Loucy (cell line): ENCODE measurements at regions not wholly inside any gene's neighbourhood (a gene's known extent, or its start where the extent isn't known, plus 50 kb on each side); places are given as distances from the start of the nearest gene placed in this dataset.

Source experiments
- H2AFZ ChIP-seq: fragments of 200-600 bp; sonication (generic); 2 replicates; pipeline ENCODE4 v1.6.0; 2016; ENCODE audit warnings: antibody characterized with exemption, mild to moderate bottlenecking, low read length, moderate library complexity
- H3F3A ChIP-seq: fragments of 200-600 bp; 2 replicates; pipeline ENCODE4 v1.6.0; 2016; ENCODE audit warnings: antibody characterized with exemption, low read depth, mild to moderate bottlenecking
- H3K27me3 ChIP-seq: fragments of 200-600 bp; sonication (generic); 2 replicates; pipeline ENCODE4 v1.6.1; 2014; ENCODE audit warnings: low read length, mild to moderate bottlenecking; ENCODE audit not compliant: insufficient read depth, poor library complexity, severe bottlenecking
- H3K36me3 ChIP-seq: fragments of 200-600 bp; sonication (generic); 2 replicates; pipeline ENCODE4 v1.6.1; 2016; ENCODE audit warnings: low read length; ENCODE audit not compliant: insufficient read depth
- H3K4me1 ChIP-seq: fragments of 200-600 bp; sonication (generic); 2 replicates; pipeline ENCODE4 v1.5.1; 2014; ENCODE audit warnings: low read length, mild to moderate bottlenecking; ENCODE audit not compliant: insufficient read depth, poor library complexity, severe bottlenecking
- H3K4me2 ChIP-seq: fragments of 200-600 bp; sonication (generic); 2 replicates; pipeline ENCODE4 v1.6.0; 2014; ENCODE audit warnings: antibody characterized with exemption, low read length, low read depth, mild to moderate bottlenecking; ENCODE audit not compliant: poor library complexity, severe bottlenecking
- H3K4me3 ChIP-seq: fragments of 200-600 bp; sonication (generic); 2 replicates; pipeline ENCODE4 v1.5.1; 2014; ENCODE audit warnings: low read length, mild to moderate bottlenecking, mixed read lengths; ENCODE audit not compliant: poor library complexity, severe bottlenecking
- H3K79me2 ChIP-seq: fragments of 200-600 bp; sonication (generic); 2 replicates; pipeline ENCODE4 v1.6.1; 2014; ENCODE audit warnings: low read length; ENCODE audit not compliant: insufficient read depth
- H3K9ac ChIP-seq: fragments of 200-600 bp; sonication (generic); 2 replicates; pipeline ENCODE4 v1.6.0; 2014; ENCODE audit warnings: mild to moderate bottlenecking, low read depth, low read length, moderate library complexity; ENCODE audit not compliant: poor library complexity, severe bottlenecking
- H3K9me2 ChIP-seq: fragments of 200-600 bp; sonication (generic); replicated peaks from 2 replicates; pipeline ENCODE4 v1.6.1; 2016; ENCODE audit warnings: low read depth, low read length, mixed read lengths
- H3K9me3 ChIP-seq: fragments of 200-600 bp; sonication (generic); 2 replicates; pipeline ENCODE4 v1.6.1; 2014; ENCODE audit warnings: mild to moderate bottlenecking, antibody characterized with exemption, low read length, low read depth; ENCODE audit not compliant: insufficient read depth
- H4K20me1 ChIP-seq: fragments of 200-600 bp; sonication (generic); 2 replicates; pipeline ENCODE4 v1.6.0; 2014; ENCODE audit warnings: antibody characterized with exemption, low read length, mild to moderate bottlenecking; ENCODE audit not compliant: insufficient read depth, poor library complexity, severe bottlenecking
- CTCF ChIP-seq: fragments of 200-600 bp; sonication (generic); conservative IDR thresholded peaks from 2 replicates; pipeline ENCODE4 v1.5.1; 2014; ENCODE audit warnings: mild to moderate bottlenecking, antibody characterized with exemption, low read length
- EZH2phosphoT487 ChIP-seq: fragments of 200-600 bp; IDR thresholded peaks from 2 replicates; pipeline ENCODE4 v1.6.1; 2018; ENCODE audit warnings: antibody characterized with exemption, mild to moderate bottlenecking, moderate library complexity, borderline replicate concordance

- Histone ChIP-seq H3K9ac (no peak overlapping the region), H3K4me1 (no peaks in the 10 kb centered on the region), H3K9me2 (no peaks in the 10 kb centered on the region), H3K79me2 (no peaks in the 10 kb centered on the region), H3K4me3 (no peak overlapping the region), H3K27me3 (no peaks in the 10 kb centered on the region), H3K4me2 (no peak overlapping the region), H2AFZ (no peak overlapping the region), H3K36me3 (no peaks in the 10 kb centered on the region), H4K20me1 (no peaks in the 10 kb centered on the region), H3F3A (no peaks in the 10 kb centered on the region), H3K9me3 (no peaks in the 10 kb centered on the region)
- TF ChIP-seq EZH2phosphoT487 (no peak), CTCF (peak; percentile 18; the same call in 1 of the 2 replicates)
Observed at GRCh38 chr17:73968680-73969079, 234.8 kb upstream of the RPL38 start.

- Histone ChIP-seq H3K4me2 (no peak overlapping the region), H3K9ac (no peak overlapping the region), H3K36me3 (no peaks in the 10 kb centered on the region), H3K4me1 (no peaks in the 10 kb centered on the region), H3F3A (no peaks in the 10 kb centered on the region), H3K79me2 (no peaks in the 10 kb centered on the region), H3K4me3 (no peak overlapping the region), H4K20me1 (no peaks in the 10 kb centered on the region), H3K9me3 (no peaks in the 10 kb centered on the region), H3K27me3 (no peaks in the 10 kb centered on the region), H2AFZ (no peak overlapping the region), H3K9me2 (no peaks in the 10 kb centered on the region)
- TF ChIP-seq EZH2phosphoT487 (no peak), CTCF (no peak)
Observed at GRCh38 chr17:73969956-73970355, 233.5 kb upstream of the RPL38 start.

GRCh38 chr17:73971127-73971526, 232.4 kb upstream of the RPL38 start:
- Histone ChIP-seq H3K9me3 (no peaks in the 10 kb centered on the region), H3K79me2 (no peaks in the 10 kb centered on the region), H3K36me3 (no peaks in the 10 kb centered on the region), H3K9me2 (no peaks in the 10 kb centered on the region), H3F3A (no peaks in the 10 kb centered on the region), H3K4me2 (no peak overlapping the region), H4K20me1 (no peaks in the 10 kb centered on the region), H2AFZ (no peak overlapping the region), H3K4me1 (no peaks in the 10 kb centered on the region), H3K4me3 (no peak overlapping the region), H3K27me3 (no peaks in the 10 kb centered on the region), H3K9ac (no peak overlapping the region)
- TF ChIP-seq EZH2phosphoT487 (no peak), CTCF (no peak)
